ENCODE measurements at regions not wholly inside any gene's neighbourhood (a gene's known extent, or its start where the extent isn't known, plus 50 kb on each side); places are given as distances from the start of the nearest gene placed in this dataset.

DNA sequence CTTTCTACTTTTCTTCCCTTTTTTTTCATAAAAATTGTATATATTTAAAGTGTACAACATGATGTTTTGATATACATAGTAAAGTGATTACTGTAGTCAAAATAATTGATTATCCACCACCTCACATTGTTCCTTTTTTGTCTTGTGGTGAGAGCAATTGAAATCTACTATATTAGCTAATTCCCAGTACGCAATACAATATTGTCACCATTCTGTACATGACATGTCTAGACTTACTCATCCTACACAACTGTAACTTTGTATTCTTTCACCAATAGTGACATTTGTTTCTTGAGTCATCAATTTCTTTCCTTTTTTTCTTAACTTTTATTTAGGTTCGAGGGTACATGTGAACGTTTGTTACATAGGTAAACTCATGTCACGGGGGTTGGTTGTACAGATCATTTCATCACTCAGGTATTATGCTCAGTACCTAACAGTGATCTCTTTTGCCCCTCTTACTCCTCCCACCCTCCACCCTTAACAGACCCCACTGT lies 265.2 kb downstream of the KCNRG start:
- H3K27ac ChIP-seq = no peak overlapping the region
- H3K9me3 ChIP-seq = peaks cover 3 to 9% of the 10 kb centered on the region in 2 donors
- intact Hi-C loops (cut with DNase I) = no loop called here
- H3K36me3 ChIP-seq = no peaks in the 10 kb centered on the region
- no peak for DNase-seq (ENCODE audit: low spot score in 2 of 2)
- no peak overlapping the region for H3K4me3 ChIP-seq
- no peaks in the 10 kb centered on the region for H3K27me3 ChIP-seq
- H3K4me1 ChIP-seq = no peaks in the 10 kb centered on the region
- TF ChIP-seq, protein P1, sequence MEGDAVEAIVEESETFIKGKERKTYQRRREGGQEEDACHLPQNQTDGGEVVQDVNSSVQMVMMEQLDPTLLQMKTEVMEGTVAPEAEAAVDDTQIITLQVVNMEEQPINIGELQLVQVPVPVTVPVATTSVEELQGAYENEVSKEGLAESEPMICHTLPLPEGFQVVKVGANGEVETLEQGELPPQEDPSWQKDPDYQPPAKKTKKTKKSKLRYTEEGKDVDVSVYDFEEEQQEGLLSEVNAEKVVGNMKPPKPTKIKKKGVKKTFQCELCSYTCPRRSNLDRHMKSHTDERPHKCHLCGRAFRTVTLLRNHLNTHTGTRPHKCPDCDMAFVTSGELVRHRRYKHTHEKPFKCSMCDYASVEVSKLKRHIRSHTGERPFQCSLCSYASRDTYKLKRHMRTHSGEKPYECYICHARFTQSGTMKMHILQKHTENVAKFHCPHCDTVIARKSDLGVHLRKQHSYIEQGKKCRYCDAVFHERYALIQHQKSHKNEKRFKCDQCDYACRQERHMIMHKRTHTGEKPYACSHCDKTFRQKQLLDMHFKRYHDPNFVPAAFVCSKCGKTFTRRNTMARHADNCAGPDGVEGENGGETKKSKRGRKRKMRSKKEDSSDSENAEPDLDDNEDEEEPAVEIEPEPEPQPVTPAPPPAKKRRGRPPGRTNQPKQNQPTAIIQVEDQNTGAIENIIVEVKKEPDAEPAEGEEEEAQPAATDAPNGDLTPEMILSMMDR (IDR thresholded peaks at IDR 0.05) = no peak

GRCh38 chr13:50282016-50282415 lies 266.8 kb downstream of the KCNRG start:
- TF ChIP-seq, protein P1 (IDR thresholded peaks at IDR 0.05) = no peak
- no peak overlapping the region for H3K4me3 ChIP-seq
- DNase-seq (ENCODE audit: low spot score in 2 of 2) = no peak
- no peaks in the 10 kb centered on the region for H3K36me3 ChIP-seq
- H3K27me3 ChIP-seq = no peaks in the 10 kb centered on the region
- intact Hi-C loops (cut with DNase I) = no loop called here
- H3K9me3 ChIP-seq = peaks cover 3 to 9% of the 10 kb centered on the region in 2 donors
- H3K27ac ChIP-seq = no peak overlapping the region
- no peaks in the 10 kb centered on the region for H3K4me1 ChIP-seq

GRCh38 chr13:50283017-50283416 lies 267.8 kb downstream of the KCNRG start:
- no peak for DNase-seq (ENCODE audit: low spot score in 2 of 2)
- no peaks in the 10 kb centered on the region for H3K4me1 ChIP-seq
- H3K4me3 ChIP-seq = no peak overlapping the region
- no peaks in the 10 kb centered on the region for H3K27me3 ChIP-seq
- no peaks in the 10 kb centered on the region for H3K36me3 ChIP-seq
- H3K9me3 ChIP-seq = peaks cover 3 to 9% of the 10 kb centered on the region in 2 donors
- intact Hi-C loops (cut with DNase I) = no loop called here
- H3K27ac ChIP-seq = no peak overlapping the region
- TF ChIP-seq, protein P1 (IDR thresholded peaks at IDR 0.05) = no peak

GRCh38 chr13:50284540-50284939 lies 269.3 kb downstream of the KCNRG start:
- Histone ChIP-seq H3K9me3 (peaks cover 3 to 9% of the 10 kb centered on the region in 2 donors), H3K27ac (no peak overlapping the region), H3K4me1 (no peaks in the 10 kb centered on the region), H3K27me3 (no peaks in the 10 kb centered on the region), H3K4me3 (no peak overlapping the region), H3K36me3 (no peaks in the 10 kb centered on the region)
- TF ChIP-seq, protein P1 (IDR thresholded peaks at IDR 0.05) = no peak
- no peak for DNase-seq (ENCODE audit: low spot score in 2 of 2)
- intact Hi-C loops (cut with DNase I) = no loop called here

- intact Hi-C loops (cut with DNase I) = no loop called here
- no peaks in the 10 kb centered on the region for H3K27me3 ChIP-seq
Observed at GRCh38 chr13:50285283-50285682, 270.0 kb downstream of the KCNRG start.

More at GRCh38 chr13:50285283-50285682, 270.0 kb downstream of the KCNRG start:
- Histone ChIP-seq H3K9me3 (peaks cover 3 to 9% of the 10 kb centered on the region in 2 donors), H3K4me1 (no peaks in the 10 kb centered on the region), H3K4me3 (no peak overlapping the region), H3K27ac (no peak overlapping the region), H3K36me3 (no peaks in the 10 kb centered on the region)
- DNase-seq (ENCODE audit: low spot score in 2 of 2) = no peak
- TF ChIP-seq, protein P1 (IDR thresholded peaks at IDR 0.05) = no peak
